Skeletal muscle tissue (tissue), 3 donors: ENCODE measurements at regions not wholly inside any gene's neighbourhood (a gene's known extent, or its start where the extent isn't known, plus 50 kb on each side); places are given as distances from the start of the nearest gene placed in this dataset.
"Not testable (repeated sequence)": the region's sequence is repeated elsewhere in the genome, so short reads cannot be mapped to it uniquely, and the experiment has no call there.

Experiments
- H3K27ac ChIP-seq: one replicate; pipeline ENCODE4 v1.7.0; 2013; ENCODE audit warnings: mild to moderate bottlenecking, low read depth, low read length, inconsistent platforms
- H3K27me3 ChIP-seq, 3 donors: one replicate each; pipeline ENCODE4 v1.7.0; 2013; ENCODE audit warnings: low read length in 3 of 3; ENCODE audit not compliant: control insufficient read depth in 3 of 3, insufficient read depth in 3 of 3
- H3K36me3 ChIP-seq, 3 donors: one replicate each; pipeline ENCODE4 v1.7.0; 2013; ENCODE audit warnings: low read length in 3 of 3; ENCODE audit not compliant: control insufficient read depth in 3 of 3, insufficient read depth in 3 of 3
- H3K4me1 ChIP-seq, 3 donors: one replicate each; pipeline ENCODE4 v1.7.0; 2013; ENCODE audit warnings: low read length in 3 of 3, mild to moderate bottlenecking in 3 of 3; ENCODE audit not compliant: control insufficient read depth in 3 of 3, insufficient read depth in 3 of 3
- H3K4me3 ChIP-seq, 3 donors: one replicate each; pipeline ENCODE4 v1.7.0; 2013; ENCODE audit warnings: low read length in 3 of 3
- H3K9ac ChIP-seq, 3 donors: one replicate each; pipeline ENCODE4 v1.7.0; 2013; ENCODE audit warnings: low read length in 3 of 3, mild to moderate bottlenecking in 3 of 3, moderate library complexity in 2 of 3, low read depth in 1 of 3
- H3K9me3 ChIP-seq, 3 donors: one replicate each; pipeline ENCODE4 v1.7.0; 2013; ENCODE audit warnings: low read length in 3 of 3; ENCODE audit not compliant: control insufficient read depth in 3 of 3
- donor health status: Osteomylitis.

- not testable (repeated sequence) for H3K27me3 ChIP-seq, H3K36me3 ChIP-seq, H3K4me3 ChIP-seq, H3K9me3 ChIP-seq, H3K9ac ChIP-seq, H3K4me1 ChIP-seq, H3K27ac ChIP-seq
Measured at GRCh38 chr2:177007726-177008125, 204.9 kb upstream of the HNRNPA3 start.

GRCh38 chr2:177008662-177009061 lies 203.9 kb upstream of the HNRNPA3 start:
- not testable (repeated sequence) for H3K4me3 ChIP-seq, H3K36me3 ChIP-seq, H3K9ac ChIP-seq, H3K4me1 ChIP-seq, H3K27me3 ChIP-seq, H3K9me3 ChIP-seq, H3K27ac ChIP-seq

- Histone ChIP-seq H3K4me3 (no peak overlapping the region), H3K9ac (no peak overlapping the region), H3K27me3 (no peaks in the 10 kb centered on the region), H3K4me1 (no peaks in the 10 kb centered on the region), H3K27ac (no peak overlapping the region), H3K9me3 (no peaks in the 10 kb centered on the region), H3K36me3 (no peaks in the 10 kb centered on the region)
Measured at GRCh38 chr2:177010146-177010545, 202.4 kb upstream of the HNRNPA3 start.

GRCh38 chr2:177010861-177011260 lies 201.7 kb upstream of the HNRNPA3 start:
- Histone ChIP-seq H3K27ac (no peak overlapping the region), H3K9me3 (no peaks in the 10 kb centered on the region), H3K9ac (no peak overlapping the region), H3K4me1 (no peaks in the 10 kb centered on the region), H3K4me3 (no peak overlapping the region), H3K36me3 (no peaks in the 10 kb centered on the region), H3K27me3 (no peaks in the 10 kb centered on the region)

GRCh38 chr2:177014946-177015345 lies 197.6 kb upstream of the HNRNPA3 start:
- Histone ChIP-seq H3K27ac (no peak overlapping the region), H3K27me3 (no peaks in the 10 kb centered on the region), H3K9ac (no peak overlapping the region), H3K4me3 (no peak overlapping the region), H3K9me3 (no peaks in the 10 kb centered on the region), H3K36me3 (no peaks in the 10 kb centered on the region), H3K4me1 (no peaks in the 10 kb centered on the region)

GRCh38 chr2:177015356-177015923 lies 197.2 kb upstream of the HNRNPA3 start:
- no peak overlapping the region for H3K4me3 ChIP-seq
- H3K4me1 ChIP-seq, result no peaks in the 10 kb centered on the region
- no peaks in the 10 kb centered on the region for H3K9me3 ChIP-seq
- no peak overlapping the region for H3K27ac ChIP-seq
- H3K9ac ChIP-seq, result no peak overlapping the region
- no peaks in the 10 kb centered on the region for H3K36me3 ChIP-seq
- no peaks in the 10 kb centered on the region for H3K27me3 ChIP-seq

- Histone ChIP-seq H3K36me3 (no peaks in the 10 kb centered on the region), H3K9ac (no peak overlapping the region), H3K9me3 (no peaks in the 10 kb centered on the region), H3K27ac (no peak overlapping the region), H3K27me3 (no peaks in the 10 kb centered on the region), H3K4me1 (no peaks in the 10 kb centered on the region), H3K4me3 (no peak overlapping the region)
Measured at GRCh38 chr2:177020524-177021119, 192.0 kb upstream of the HNRNPA3 start.

- Histone ChIP-seq H3K36me3 (no peaks in the 10 kb centered on the region), H3K9me3 (no peaks in the 10 kb centered on the region), H3K27ac (no peak overlapping the region), H3K9ac (no peak overlapping the region), H3K4me1 (no peaks in the 10 kb centered on the region), H3K27me3 (no peaks in the 10 kb centered on the region), H3K4me3 (no peak overlapping the region)
Measured at GRCh38 chr2:177021706-177022343, 190.8 kb upstream of the HNRNPA3 start.

- H3K27ac ChIP-seq, result no peak overlapping the region
- no peak overlapping the region for H3K4me3 ChIP-seq
- no peak overlapping the region for H3K9ac ChIP-seq
- H3K27me3 ChIP-seq, result no peaks in the 10 kb centered on the region
- H3K9me3 ChIP-seq, result no peaks in the 10 kb centered on the region
- H3K36me3 ChIP-seq, result no peaks in the 10 kb centered on the region
- H3K4me1 ChIP-seq, result no peaks in the 10 kb centered on the region
Measured at GRCh38 chr2:177024765-177025164, 187.8 kb upstream of the HNRNPA3 start.

- Histone ChIP-seq H3K27me3 (no peaks in the 10 kb centered on the region), H3K4me3 (no peak overlapping the region), H3K27ac (no peak overlapping the region), H3K36me3 (no peaks in the 10 kb centered on the region), H3K4me1 (peaks cover 0 to 3% (median 0%) of the 10 kb centered on the region in 3 donors), H3K9me3 (no peaks in the 10 kb centered on the region), H3K9ac (no peak overlapping the region)
Measured at GRCh38 chr2:177026253-177026652, 186.3 kb upstream of the HNRNPA3 start.
